ENCODE measurements at regions not wholly inside any gene's neighbourhood (a gene's known extent, or its start where the extent isn't known, plus 50 kb on each side); places are given as distances from the start of the nearest gene placed in this dataset.

- Histone ChIP-seq H3K23me2 (ENCODE audit: insufficient read length, low read depth, low read length, poor library complexity, severe bottlenecking) (no peaks in the 10 kb centered on the region), H4K8ac (replicated peaks; ENCODE audit: insufficient read length, low read depth, low read length) (no peak overlapping the region), H3K18ac (ENCODE audit: insufficient read length, low read depth, low read length) (no peak overlapping the region), H3T11ph (ENCODE audit: low read length) (no peak overlapping the region), H2BK20ac (ENCODE audit: low read depth, low read length, poor library complexity, severe bottlenecking) (no peak overlapping the region), H2AK5ac (ENCODE audit: insufficient read length, low read length) (no peak overlapping the region), H3K14ac (ENCODE audit: insufficient read depth, low read length) (no peak overlapping the region), H3K27ac (ENCODE audit: insufficient read length, low read depth, low read length) (no peak overlapping the region), H2BK5ac (ENCODE audit: insufficient read length, low read length) (no peak overlapping the region), H4K5ac (ENCODE audit: insufficient read length, low read depth, low read length) (no peak overlapping the region), H3K4me1 (ENCODE audit: insufficient read depth, low read length) (no peaks in the 10 kb centered on the region), H2BK120ac (ENCODE audit: low read depth, low read length, poor library complexity, severe bottlenecking) (no peak overlapping the region), H3K9ac (ENCODE audit: extremely low read depth, insufficient read length, low read length) (no peak overlapping the region), H2BK12ac (ENCODE audit: insufficient read length, low read depth, low read length) (no peak overlapping the region), H3K56ac (ENCODE audit: insufficient read length, low read depth, low read length) (no peak overlapping the region), H3K79me1 (ENCODE audit: insufficient read depth, low read depth, low read length, poor library complexity, severe bottlenecking) (no peaks in the 10 kb centered on the region), H4K91ac (ENCODE audit: insufficient read length, low read depth, low read length) (no peak overlapping the region), H3K4ac (ENCODE audit: low read depth, low read length) (no peak overlapping the region), H2BK15ac (ENCODE audit: low read depth, low read length) (no peak overlapping the region), H2AFZ (ENCODE audit: low read length) (no peak overlapping the region), H3K79me2 (ENCODE audit: insufficient read depth, low read length) (no peaks in the 10 kb centered on the region), H3K4me2 (ENCODE audit: insufficient read depth, insufficient read length, low read length) (no peak overlapping the region), H3K9me3 (ENCODE audit: control insufficient read depth, low read depth, low read length) (no peaks in the 10 kb centered on the region), H3K23ac (ENCODE audit: insufficient read length, low read depth, low read length) (no peak overlapping the region), H3K27me3 (ENCODE audit: insufficient read depth, low read length) (no peaks in the 10 kb centered on the region), H4K20me1 (ENCODE audit: control insufficient read depth, insufficient read depth, insufficient read length) (no peaks in the 10 kb centered on the region)
- no peak for DNase-seq
- Mint-ChIP-seq H3K27me3 (ENCODE audit: low read depth) (no peaks in the 10 kb centered on the region), H3K36me3 (ENCODE audit: insufficient read depth in 1 of 3, low read depth in 3 of 3) (no peaks in the 10 kb centered on the region), H3K27ac (no peak overlapping the region), H3K9me3 (no peaks in the 10 kb centered on the region), H3K4me1 (peaks cover 0 to 3% of the 10 kb centered on the region in 2 experiments; a peak in 3 of 4 replicates), H3K4me3 (no peak overlapping the region)
- no peak for TF ChIP-seq CTCF (conservative IDR thresholded peaks at IDR 0.05)
- WGBS (ENCODE audit: extremely low coverage, insufficient read length, low lambda C conversion rate), result no CpG with 5 or more reads among the region's 3 CpGs
These were observed 1227.8 kb downstream of the ZPLD1 start for GRCh38 chr3:103662591-103662990.
